Prostate gland (tissue), 2 donors: ENCODE measurements at regions not wholly inside any gene's neighbourhood (a gene's known extent, or its start where the extent isn't known, plus 50 kb on each side); places are given as distances from the start of the nearest gene placed in this dataset.

Experiments
- POLR2A ChIP-seq: fragments of 450-650 bp; IDR thresholded peaks from one replicate; pipeline ENCODE4 v1.6.1; 2016; ENCODE audit warnings: antibody characterized with exemption, mild to moderate bottlenecking
- POLR2AphosphoS5 ChIP-seq: sonication (generic); formaldehyde crosslinking; IDR thresholded peaks from one replicate; pipeline ENCODE4 v1.6.1; 2017; ENCODE audit warnings: antibody characterized with exemption
- TF ChIP-seq, protein P1 (sequence below), 4 experiments: fragments of 200-600 bp in 2 of 4; fragments of 450-650 bp in 2 of 4; sonication (generic) in 2 of 4; IDR thresholded peaks; 1 replicate in 3 of 4; 2 replicates in 1 of 4; pipeline ENCODE4 v1.5.1; 2016 to 2019; ENCODE audit warnings: antibody characterized with exemption in 4 of 4, mild to moderate bottlenecking in 2 of 4, moderate library complexity in 2 of 4

DNA sequence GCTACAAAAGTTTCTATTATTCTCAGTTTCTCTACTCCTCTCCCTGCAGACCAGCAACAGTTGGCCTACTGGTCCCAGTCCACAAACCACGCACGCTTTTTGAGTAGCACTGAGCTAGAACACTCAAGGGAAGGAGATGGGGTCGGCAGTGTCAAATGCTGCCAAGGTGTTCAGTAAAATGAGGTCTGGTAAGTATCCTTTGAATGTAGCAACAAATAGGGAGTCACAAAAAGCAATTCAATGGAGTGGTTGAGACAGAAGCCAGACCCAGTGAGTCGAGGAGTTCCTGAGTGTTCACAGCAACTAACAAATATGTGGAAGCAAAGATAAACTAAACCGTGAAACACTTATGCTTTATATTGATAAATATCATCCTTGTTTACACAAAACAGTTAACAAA lies 355.7 kb downstream of the MID1IP1 start:
- TF ChIP-seq, protein P1, sequence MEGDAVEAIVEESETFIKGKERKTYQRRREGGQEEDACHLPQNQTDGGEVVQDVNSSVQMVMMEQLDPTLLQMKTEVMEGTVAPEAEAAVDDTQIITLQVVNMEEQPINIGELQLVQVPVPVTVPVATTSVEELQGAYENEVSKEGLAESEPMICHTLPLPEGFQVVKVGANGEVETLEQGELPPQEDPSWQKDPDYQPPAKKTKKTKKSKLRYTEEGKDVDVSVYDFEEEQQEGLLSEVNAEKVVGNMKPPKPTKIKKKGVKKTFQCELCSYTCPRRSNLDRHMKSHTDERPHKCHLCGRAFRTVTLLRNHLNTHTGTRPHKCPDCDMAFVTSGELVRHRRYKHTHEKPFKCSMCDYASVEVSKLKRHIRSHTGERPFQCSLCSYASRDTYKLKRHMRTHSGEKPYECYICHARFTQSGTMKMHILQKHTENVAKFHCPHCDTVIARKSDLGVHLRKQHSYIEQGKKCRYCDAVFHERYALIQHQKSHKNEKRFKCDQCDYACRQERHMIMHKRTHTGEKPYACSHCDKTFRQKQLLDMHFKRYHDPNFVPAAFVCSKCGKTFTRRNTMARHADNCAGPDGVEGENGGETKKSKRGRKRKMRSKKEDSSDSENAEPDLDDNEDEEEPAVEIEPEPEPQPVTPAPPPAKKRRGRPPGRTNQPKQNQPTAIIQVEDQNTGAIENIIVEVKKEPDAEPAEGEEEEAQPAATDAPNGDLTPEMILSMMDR (IDR thresholded peaks at IDR 0.05), result no peak
- no peak for TF ChIP-seq POLR2AphosphoS5
- no peak for TF ChIP-seq POLR2A
